Amygdala (tissue), 56 donors: ENCODE measurements at regions not wholly inside any gene's neighbourhood (a gene's known extent, or its start where the extent isn't known, plus 50 kb on each side); places are given as distances from the start of the nearest gene placed in this dataset.
"Not testable (repeated sequence)": the region's sequence is repeated elsewhere in the genome, so short reads cannot be mapped to it uniquely, and the experiment has no call there.

Source experiments
- DNase-seq, 56 donors: peaks; one replicate each; lab custom pipeline; 2025; lab: John Stamatoyannopoulos, UW

DNA sequence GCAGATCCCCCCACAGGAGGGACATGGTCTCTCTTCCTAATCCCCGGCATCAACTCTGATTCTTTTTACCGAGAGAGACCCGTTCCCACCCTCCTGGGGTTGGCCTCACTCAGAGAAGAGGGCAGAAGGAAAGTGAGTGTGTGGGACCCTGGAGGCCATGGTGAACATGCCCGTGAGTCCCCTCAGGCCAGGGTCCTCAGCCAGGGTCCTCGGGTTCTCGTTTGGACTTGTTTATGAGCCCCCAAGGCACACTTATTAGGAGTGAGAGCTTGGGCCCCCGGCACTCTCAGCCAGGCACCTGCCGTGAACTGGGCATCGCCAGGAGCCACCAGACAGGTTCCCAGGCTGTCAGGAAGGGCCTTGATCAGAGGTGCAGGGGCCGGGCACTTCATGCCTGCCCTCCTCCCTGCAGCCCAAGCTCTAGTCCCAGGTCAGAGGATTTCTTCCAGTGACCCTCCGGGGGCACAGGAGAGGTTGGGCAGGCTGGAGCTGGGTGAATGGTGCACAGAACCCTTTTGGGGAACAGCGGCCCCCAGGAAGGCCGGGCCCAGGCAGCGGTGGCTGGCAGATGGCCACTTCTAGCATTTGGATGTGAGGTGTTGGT, 122.6 kb downstream of the CRYAA start:
- no peak for DNase-seq

DNA sequence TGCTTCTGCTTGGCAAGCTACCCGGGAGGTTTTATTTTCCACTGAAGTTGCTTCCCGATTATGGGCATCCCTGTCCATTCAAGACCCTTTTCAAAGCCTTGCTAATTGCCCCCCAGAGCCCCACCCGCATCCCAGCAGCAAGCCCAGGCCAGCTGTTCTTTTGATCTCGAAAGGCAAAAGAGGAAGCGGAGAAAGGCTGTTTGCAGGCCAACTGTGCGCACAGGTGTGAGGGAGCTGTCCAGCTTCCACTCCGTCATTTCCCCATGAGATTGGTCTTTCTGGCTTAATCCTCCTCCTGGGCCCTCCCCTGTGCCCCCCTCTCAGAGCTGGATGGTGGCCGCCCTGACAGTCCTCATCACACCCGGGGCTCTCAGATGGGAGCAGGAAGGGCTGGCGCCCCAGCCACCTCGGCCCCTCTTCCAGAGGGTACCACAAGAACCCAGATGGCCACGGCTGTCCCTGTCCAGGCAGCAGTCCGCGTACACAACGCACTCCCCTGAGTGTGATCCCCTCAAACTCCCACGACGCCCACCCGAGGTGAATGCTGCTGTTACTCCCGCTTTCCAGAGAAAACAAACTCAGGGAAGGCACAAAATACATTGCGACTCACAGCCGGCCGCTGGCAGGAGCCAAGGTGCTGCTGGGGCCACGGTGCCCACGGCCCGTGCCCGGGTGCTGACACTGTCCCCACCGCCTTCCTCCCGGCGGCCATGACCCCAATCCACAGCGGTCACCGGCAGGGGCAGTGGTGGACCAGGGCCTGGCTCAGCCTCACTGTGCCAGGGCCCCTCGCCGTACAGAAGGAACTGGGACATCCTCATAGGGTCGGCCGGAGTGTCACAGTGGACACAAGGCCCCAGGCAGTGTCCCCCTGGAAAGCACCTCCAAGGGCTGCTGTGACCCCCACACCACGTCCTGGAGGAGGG, 121.9 kb downstream of the CRYAA start:
- no peak for DNase-seq

DNA sequence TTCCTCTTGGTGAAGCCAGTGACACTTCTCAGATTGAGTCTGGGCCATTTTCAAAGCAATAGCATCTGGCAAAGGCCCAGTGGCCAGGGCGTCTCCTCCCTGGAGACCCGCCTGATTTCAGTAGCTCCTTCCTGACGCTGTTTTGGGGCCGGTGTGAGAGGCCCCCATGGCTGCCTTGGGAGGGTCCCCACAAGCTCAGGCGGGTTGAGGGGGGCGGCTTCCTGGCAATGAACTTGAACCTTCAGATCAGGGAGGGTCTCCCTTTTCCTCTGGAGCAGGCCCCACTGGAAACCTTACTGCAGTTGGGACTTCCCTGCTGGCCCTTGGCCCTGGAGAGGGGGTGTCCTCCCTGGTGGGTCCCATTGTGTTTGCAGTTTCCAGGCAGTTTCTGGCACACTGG, 121.2 kb downstream of the CRYAA start:
- no peak for DNase-seq

DNA sequence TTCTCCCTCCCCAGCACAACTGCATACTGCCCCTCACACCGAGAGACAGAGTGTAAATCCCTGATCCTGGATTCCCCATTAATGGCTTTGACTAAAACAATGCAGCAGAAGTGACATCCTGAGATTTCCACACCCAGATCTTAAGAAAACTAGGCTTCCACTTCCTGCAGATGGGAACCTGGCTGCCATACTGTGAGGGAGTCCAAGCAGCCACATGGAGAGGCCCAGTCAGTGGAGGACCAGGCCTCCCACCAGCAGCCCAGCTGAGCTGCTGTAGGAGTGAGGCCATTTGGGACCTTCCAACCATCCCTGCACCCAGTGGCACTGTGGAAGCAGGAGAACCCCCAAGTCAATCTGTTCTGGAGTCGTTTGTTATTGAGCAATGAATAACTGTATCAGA, 120.6 kb downstream of the CRYAA start:
- DNase-seq, result no peak

DNA sequence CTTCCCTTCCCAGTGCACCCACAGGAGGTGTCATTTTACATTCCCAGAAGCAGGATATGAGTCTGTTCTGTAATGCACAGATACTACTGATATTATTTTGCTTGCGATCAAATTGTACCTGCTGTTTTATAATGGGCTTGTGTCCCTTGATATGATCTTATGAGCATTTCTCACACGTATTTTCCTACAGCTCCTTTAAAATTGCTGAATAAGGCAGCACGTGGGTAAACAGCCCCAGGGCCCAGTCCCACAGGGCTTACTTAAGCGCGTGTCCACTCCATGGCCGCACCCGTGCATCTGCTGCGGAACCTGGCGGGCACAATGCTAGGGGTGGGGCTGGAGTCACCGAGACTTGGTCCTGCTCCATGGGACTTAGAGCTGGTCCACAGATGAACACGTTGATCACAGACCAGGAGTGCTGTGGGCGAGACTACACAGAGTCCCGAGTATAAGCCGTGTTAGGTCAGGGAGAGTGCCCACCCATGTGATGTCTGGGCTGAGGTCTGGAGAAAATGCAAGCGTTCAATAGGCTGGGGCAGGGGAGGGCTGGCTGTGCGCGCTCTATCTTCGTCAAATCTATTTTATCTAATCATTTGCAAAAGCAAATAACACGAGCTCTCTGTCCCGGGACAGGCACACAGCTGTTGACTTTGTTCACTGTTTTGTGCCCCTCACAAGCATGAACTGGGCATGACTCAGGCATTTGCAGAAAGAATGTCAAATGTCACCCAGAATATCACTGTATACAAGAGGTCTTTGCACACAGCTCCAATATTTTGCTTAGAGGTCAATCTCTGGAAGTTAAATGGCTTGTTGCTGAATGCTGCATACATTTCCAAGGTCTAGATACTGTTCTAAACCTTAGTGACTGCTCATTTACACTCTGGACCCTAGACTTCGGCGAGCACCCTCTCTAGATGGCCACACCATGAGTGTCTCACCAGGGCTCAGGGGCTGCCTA, 119.3 kb downstream of the CRYAA start:
- no peak for DNase-seq

DNA sequence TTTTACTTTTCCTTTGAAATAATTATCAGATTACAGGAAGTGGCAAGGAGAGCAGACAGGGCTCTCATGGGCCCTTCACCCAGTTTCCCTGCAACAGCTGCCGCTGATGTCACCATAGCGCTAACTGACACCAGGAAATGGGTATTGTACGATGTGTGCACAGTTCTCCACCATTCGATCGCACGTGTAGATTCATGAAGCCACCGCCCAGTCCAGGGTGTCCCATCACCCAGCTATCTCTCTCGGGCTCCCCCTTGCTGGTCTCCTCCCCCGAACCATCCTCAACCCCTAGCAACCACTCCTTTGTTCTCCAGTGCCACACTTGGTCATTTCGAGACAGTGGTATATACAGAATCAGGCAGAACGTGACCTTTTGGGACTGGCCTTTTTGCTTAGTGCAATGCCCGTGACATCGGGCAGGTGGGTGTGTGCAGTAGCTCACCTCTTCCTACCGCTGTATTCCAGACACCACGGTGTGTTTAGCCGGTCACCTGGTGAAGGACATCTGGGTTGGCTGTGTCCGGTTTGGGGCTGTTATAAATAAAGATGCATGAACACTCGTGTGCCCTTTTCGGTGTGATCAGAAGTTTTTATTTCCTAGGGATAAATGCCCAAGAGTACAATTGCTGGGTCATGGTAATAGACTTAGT, 118.4 kb downstream of the CRYAA start:
- no peak for DNase-seq

DNA sequence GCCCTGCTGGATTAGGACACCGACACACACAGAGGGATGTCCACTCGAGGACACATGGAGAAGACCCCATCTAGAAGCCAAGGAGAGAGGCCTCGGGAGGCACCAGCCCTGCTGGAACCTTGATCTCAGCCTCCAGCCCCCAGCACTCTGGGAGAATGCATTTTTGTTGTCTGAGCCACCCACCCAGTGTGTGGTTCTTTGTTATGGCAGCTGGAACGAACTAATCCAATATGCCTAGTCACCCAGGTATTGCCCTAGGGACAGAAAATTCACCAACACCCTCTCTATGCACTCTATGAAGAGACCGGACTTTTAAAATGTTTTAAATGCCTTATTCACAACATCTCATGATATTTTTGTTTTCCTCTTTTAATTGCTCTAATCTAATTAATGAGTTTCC, 117.4 kb downstream of the CRYAA start:
- no peak for DNase-seq

DNA sequence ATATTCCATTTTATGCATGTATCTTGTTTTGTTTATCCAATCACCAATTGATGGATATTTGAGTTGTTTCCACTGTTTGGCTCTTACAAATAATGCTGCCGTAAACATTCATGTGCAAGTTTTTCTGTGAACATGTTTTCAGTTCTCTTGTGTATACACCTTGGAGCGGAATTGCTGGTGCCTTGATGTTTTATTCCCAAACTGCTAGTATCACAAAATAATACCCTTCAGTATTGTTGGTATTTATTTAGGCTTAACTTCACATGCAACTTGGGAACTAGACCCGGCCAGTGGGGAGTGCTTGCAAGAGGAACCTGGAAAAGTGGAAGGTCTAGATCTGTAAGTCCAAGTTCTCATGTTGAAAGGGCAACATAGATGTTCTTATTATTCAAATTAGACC, 115.9 kb downstream of the CRYAA start:
- DNase-seq, result no peak

DNA sequence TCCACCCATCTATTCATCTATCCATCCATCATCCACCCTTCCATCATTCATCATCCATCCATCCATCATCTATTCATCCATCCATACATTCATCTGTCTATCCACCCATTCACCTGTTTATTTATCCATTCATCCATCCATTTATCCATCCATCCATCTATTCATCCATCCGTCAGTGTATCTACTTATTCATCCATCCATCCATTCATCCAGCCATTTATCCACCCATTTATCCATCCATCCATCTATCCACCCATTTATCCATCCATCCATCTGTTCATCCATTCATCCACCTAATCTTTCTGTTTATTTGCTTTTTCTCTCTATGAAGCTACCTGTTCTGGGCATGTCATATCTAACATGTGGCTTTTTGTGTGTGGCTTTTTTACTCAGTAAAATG, 115.4 kb downstream of the CRYAA start:
- no peak for DNase-seq

DNA sequence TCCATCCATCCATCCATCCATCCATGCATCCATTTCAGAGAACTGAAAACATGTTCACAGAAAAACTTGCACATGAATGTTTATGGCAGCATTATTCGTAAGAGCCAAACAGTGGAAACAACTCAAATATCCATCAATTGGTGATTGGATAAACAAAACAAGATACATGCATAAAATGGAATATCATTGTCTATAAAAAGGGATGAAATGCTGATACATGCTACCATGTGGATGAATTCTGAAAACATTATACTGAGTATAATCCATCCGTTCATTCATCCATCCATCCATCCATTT, 115.1 kb downstream of the CRYAA start:
- not testable (repeated sequence) for DNase-seq

DNA sequence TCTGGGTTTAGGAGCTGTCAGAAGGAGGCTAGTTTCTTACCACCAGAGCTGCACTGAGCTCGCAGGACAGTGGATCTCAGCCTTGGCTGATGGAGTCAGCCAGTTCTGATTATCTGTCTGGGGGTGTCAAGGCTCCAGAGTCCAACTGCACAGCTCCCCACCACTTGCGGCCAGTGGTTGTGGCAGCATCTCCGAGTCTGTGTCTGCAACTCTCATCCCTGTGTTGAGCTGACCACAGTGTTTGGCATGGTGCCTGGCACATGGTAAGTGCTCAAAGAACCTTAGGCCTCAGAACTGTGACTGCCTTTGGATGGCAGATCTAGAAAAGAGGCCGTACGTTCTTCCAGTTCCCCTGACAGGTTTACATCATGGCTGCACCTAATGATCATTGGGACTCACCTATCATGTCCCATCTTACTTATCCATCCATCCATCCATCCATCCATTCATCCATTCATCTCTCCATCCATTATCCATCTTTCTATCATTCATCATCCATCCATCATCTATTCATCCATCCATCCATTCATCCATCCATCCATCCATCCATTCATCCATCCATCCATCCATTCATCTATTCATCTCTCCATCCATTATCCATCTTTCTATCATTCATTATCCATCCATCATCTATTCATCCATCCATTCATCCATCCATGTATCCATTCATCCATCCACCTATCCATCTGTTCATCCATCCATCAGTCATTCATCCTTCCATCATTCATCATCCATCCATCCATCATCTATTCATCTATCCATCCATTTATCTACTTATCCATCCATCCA, 114.5 kb downstream of the CRYAA start:
- DNase-seq, result no peak

DNA sequence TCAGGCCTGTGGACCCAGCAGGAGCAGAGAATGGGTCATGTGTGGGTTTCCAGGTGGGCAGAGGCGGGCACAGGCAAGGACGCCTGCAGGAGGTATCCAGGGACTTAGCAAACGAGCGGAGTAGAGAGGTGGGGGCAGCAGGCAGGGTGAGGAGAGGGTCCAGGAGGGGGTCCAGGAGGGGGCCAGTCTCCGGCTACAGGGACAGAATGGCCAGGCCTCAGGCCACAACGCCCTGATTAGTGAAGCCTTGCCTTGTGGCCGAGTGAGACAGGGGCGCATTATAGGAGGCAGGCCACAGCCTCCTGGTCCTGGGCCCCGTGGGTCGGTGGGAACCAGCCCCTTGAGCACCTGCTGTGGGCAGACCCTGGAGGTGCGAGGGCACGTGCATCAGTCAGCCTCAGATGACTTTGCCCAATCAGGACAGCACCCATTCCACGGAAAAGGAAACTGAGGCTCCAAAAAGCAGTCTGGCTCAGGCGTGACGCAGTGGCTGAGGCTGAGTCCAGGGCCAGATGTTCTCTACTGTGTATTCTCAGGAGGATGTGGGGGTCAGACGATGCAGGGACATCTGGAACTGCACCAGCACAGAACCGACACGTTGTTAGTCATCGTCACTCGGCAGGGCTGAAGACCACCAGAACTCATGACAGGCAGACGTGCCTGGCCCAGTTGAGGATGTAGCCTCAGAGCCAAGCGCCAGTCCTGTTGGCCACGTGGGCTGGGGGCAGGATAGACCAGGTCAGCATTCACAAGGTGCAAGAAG, 113.7 kb downstream of the CRYAA start:
- no peak for DNase-seq

DNA sequence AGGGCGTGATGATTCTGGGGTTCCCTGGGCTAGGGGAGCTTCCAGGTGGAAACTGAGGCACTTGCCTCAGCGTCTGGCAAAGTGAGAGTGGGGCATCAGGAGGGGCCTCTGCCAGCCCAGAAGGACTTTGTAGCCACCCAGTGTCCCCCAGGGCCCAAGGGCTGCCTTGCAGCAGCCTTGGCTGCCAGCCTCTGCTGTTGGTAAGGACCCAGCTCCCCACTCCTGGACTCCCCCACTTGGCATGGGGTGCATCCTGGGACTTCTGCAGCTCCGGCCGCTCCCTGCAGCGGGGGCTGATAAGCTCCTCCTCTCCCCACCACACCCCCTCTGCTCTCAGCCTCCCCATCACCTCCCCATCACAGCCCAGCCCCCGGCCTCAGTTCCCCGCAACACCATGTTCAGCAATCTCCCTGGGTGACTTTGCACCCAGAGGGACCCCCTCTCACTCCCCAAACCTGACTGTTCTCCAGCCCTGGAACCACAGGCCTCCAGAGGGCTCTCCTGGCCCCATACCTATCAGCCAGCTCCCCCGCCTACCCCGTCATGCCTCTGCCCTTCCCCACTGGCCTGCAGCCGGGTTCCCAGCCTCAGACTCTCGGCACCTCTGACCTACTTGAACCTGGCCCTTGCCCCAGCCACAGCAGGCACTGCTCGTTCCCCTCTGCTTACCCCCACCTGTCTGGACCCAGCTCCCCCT, 113.0 kb downstream of the CRYAA start:
- no peak for DNase-seq

DNA sequence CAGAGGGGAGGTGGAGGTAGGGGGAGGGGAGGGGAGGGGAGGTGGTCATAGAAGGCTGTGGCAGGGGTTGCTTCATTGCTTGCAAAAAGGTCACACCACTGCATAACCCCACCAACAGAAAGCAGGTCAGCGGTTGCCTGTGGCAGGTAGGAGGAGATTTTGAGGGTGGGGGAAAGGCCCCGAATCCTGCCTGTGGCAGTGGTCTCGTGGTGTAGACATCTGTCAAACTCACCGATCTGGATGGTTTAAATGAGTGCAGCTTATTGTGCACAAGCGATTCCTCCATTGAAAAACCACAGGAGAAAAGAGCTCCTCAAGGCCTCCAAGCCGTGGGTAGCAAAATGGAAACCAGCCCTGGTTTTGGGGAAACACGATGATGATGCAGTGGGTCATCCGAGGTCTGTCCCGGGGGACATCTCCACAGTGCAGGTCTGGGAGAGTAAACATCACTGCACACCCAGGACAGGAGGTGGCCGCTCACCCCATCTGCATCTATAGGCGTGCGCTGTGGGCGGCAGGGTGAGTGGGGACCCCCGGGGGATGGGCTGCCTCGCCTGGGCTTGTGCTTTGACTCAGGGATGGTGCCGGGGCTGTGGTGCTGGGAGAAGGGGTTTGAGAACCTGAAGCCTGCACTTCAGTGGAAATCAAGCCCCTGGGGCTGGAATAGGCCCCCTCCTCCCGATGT, 112.3 kb downstream of the CRYAA start:
- no peak for DNase-seq

DNA sequence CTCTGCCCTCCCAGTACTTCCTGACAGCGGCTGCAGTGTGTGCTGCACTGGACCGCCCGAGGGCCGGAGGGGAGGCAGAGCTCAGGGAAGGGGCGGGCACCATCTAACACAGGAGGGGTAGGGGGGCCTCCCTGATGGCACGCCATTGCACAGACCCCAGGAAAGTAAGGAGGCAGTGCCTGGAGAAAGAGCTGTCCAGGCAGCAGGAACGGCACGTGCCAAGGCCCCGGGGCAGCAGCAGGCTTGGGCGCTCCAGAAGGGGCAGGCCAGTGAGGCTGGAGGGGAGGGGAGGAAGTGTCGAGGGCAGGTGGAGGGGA, 110.7 kb downstream of the CRYAA start:
- DNase-seq, result no peak

DNA sequence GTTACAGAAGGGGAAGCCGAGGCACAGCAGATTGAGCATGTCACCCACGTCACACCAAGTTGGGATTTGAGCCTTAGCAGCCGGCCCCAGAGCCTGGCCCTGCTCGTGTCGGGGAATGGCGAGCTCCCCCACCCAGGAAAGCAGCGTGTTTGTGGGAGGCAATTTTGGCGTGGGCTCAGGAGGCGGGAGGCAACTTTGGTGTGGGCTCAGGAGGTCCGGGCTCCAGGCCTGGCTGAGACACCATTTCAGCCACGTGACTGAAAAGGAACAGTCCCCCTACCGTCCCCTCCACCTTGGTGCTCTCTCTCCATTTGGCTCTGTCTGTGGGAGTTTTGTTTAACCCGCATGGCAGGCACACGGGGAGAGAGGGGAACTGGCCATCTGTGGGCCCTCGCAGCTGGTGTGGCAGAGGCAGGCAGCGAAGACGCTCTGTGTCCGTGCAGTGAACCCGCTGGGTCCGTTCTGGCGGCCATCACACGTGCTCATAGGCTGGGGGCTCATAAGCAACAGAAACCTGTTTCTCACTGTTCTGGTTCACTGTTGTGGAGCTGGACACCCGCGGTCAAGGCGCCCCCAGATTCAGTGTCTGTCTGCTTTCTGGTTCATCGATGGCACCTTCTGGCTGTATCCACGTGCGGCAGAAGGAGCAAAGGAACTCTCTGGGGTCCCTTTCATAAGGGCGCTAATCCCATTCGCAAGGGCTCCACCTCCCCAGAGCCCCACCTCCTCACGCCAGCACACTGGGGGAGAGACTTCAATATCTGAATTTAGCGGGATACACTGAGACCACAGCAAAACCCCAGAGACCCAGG, 110.2 kb downstream of the CRYAA start:
- no peak for DNase-seq

DNA sequence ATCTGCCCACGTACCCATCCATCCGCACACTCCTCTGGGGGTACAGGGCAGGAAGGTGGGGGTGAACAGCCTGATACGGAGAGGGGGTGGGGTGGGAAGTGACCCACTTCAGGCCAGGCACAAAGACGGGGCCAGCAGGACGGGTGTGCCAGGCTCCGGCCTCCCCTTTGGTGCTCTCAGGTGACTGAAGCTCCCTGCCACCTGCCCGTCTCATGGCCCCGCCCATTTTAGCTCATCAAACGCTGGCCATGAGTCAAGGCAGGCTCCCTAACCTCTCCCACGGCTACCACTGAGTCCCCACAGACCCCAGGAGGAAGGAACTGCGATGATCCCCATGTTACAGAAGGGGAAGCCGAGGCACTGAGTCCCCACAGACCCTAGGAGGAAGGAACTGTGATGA, 109.6 kb downstream of the CRYAA start:
- DNase-seq, result no peak
